Posterior vena cava (tissue), 2 donors: ENCODE measurements at regions not wholly inside any gene's neighbourhood (a gene's known extent, or its start where the extent isn't known, plus 50 kb on each side); places are given as distances from the start of the nearest gene placed in this dataset.
"Not testable (repeated sequence)": the region's sequence is repeated elsewhere in the genome, so short reads cannot be mapped to it uniquely, and the experiment has no call there.

Source experiments
- DNase-seq: peaks from one replicate; pipeline ENCODE4 v3.0.0-alpha.2; 2020; ENCODE audit warnings: low spot score
- intact Hi-C, 2 donors: fragments of 100-400 bp; cut with DNase I; formaldehyde crosslinking; loops; one replicate each; pipeline versions ENCODE4 v1.14.1 to v1.14.2; 2022 to 2023
- donor health status: DM: yes; HTN: yes; CAD: no.
- donor health status: DM: yes; HTN: yes; CAD: no.

DNA sequence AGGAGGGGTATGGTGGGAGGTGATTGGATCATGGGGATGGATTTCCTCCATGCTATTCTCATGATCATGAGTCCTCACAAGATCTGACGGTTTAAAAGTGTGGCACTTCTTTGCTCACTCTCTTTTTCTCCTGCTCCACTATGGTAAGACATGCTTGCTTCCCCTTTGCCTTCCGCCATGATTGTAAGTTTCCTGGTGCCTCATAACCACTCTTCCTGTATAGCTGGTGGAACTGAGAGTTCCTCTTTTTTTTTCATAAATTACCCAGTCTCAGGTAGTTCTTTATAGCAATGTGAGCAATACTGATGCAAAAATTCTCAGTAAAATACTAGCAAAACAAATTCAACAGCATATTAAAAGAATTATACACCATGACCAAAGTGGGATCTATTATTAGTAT lies 728.5 kb upstream of the SLC8A1 start:
- intact Hi-C loops = no loop called here
- no peak for DNase-seq

- intact Hi-C loops = no loop called here
- no peak for DNase-seq
Measured at GRCh38 chr2:41182961-41183360, 731.1 kb upstream of the SLC8A1 start.

DNA sequence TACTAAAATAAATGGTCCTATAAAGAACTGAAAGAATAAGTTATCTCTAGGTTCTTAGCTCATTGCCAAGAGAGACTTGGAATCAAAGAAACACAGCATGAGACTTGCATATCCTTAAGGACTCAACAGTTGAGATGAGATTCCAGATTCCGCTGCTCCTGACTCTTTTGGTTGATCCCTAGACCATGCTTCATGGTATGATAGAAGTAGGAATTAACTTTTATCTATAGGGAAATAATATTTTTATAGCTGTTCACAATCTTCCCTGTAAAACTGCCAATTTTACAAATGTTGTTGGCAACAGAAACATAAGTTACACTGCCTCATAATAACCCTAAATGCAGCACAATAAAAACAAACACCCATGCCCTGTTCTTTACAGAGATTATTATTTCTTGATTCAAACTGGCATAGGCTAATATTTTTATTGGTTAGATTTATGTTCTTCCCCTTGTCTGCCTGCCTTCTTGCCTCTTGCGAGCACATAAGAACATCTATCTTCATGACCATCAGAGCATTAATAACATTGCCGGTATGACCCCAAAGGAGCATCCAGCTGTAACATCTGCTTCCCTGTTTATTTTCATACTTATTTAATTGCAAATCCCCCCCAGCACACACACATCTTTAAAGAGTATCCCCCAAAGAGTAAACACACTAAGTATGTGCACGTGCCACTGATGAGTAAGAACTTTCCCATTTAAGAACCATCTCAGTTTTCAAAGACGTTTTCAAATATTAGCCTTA lies 735.7 kb upstream of the SLC8A1 start:
- no peak for DNase-seq
- intact Hi-C loops = no loop called here

GRCh38 chr2:41194230-41194629 lies 742.3 kb upstream of the SLC8A1 start:
- DNase-seq = no peak
- intact Hi-C loops = no loop called here

DNA sequence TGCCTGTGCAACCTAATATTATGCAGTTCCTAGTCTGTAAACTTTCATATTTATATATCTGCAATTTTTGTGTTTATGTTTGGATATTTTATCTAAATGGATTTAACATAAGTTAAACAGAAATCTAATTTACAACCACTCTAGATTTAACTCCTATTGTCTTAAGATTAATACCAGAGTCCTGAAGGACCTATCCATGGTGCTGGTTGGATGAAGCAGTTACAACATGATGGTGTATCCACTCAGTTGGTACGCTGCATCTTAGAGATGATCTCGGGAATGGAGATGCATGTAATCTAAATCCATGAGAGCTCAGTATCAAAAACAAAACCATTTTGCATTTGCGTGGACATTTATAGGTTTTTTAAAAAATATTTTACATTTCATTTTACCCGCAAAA lies 745.9 kb upstream of the SLC8A1 start:
- intact Hi-C loops = no loop called here
- no peak for DNase-seq

- no peak for DNase-seq
- intact Hi-C loops = no loop called here
Measured at GRCh38 chr2:41199334-41199733, 747.4 kb upstream of the SLC8A1 start.

DNA sequence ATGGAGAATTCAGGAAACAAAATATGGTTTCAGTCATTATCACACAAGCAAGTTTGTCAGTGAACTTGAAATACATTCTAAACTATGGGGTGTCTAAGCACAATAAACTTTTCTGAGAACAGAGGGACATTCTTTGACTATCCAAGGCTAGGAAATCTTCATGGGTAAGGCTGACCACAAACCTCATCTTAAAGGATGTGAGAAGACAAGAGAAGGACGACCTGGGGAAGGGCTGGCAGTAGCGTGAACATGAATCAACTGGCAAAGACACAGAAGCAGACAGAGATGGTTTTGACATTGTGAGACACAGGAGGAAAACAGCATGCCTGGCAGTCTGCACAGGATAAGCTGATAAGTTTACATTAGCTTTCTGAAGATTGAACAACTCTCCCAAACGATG lies 752.4 kb upstream of the SLC8A1 start:
- intact Hi-C loops = no loop called here
- no peak for DNase-seq

DNA sequence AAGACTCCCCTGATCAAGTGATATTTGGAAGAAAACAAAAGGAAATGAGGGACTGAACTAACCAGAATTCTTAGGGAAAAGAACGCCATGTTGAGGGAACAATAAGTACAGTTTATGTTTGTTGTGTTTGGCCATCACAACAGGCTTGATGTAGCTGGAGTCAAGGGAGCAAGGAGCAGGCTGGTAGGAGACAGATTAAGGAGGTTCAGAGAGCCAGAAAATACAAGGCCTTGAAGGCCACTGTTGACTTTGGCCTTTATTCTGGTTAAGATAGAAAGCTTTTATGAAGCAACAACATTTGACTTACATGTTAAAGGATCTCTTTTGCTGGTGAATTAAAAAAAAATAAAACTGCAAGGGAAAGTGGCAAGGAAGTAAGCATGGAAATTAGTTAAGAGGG lies 754.1 kb upstream of the SLC8A1 start:
- intact Hi-C loops = no loop called here
- DNase-seq = no peak

GRCh38 chr2:41207578-41207977 lies 755.7 kb upstream of the SLC8A1 start:
- no peak for DNase-seq
- intact Hi-C loops = no loop called here

GRCh38 chr2:41210030-41210429 lies 758.1 kb upstream of the SLC8A1 start:
- intact Hi-C loops, DNase-seq: not testable (repeated sequence)

- DNase-seq = no peak
- intact Hi-C loops = no loop called here
Measured at GRCh38 chr2:41216978-41217377, 765.1 kb upstream of the SLC8A1 start.

DNA sequence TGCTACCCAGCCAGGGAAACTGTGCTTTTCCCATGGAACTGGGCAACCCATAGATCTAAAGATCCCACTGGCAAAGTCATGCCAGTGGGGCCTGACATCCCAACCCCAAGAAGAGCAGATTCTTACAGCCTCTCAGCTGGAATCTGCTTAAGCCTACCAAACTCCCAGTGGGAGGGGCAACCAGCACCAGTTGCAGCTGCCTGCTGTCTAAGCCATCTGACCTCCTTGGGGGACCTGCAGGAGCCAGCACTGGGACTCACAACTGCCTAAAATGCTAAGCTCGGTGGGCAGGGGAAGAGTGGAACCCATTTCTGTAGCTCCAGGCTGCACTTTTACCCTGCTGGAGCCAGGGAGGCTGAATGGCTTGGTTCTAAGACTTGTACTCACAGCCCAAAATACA lies 770.7 kb upstream of the SLC8A1 start:
- no peak for DNase-seq
- intact Hi-C loops = no loop called here

- intact Hi-C loops = no loop called here
- no peak for DNase-seq
Measured at GRCh38 chr2:41234093-41234492, 782.2 kb upstream of the SLC8A1 start.

DNA sequence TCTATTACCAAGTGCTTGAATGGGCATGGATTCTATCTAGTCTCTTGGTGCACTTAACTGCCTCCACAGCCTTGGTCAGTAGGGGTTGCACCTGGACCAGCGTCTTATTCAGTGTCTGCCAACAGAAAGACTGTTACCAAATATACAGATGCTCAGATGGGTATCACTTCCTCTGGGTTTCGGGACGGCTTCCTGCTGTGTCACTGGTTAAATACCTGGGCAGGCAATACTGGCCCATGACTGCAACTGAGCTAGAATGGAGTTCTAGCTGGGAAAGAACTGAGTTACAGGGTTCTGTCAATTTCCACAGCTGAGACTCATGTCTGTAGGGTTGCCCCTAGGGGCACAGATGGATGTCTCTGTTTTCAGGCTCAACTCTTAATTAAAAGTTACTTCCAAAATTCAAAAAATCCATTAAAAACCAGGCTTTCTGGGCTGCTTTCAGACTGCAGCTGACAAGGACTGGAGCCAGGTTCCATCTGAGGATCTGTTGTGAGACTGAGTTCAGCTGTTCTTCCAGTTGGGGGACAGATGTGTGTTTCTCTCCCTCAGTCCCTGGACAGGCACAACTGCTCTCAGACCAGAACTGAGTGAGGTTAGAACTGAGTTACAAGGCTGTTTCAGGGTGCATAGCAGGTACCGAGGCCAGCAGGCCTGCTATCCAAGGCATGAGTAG lies 789.6 kb upstream of the SLC8A1 start:
- no peak for DNase-seq
- intact Hi-C loops = no loop called here

DNA sequence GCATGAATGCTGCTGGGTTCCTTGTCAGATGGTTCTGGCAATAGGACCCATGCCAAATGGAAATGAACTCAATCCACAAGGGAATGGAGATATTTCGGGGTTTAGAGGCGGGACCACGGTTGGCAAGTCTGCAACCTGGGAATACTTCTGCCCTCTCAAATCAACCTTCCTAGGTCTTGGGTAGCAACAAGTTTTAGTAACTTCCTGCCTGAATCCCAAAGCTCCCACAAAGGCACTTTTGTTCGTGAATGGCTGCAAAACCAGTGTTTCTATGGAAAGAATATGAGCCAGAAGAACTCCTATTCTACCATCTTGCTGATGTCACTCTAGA lies 790.1 kb upstream of the SLC8A1 start:
- DNase-seq = no peak
- intact Hi-C loops = no loop called here

- intact Hi-C loops = no loop called here
- DNase-seq = no peak
Measured at GRCh38 chr2:41267929-41268659, 779.7 kb upstream of the PKDCC start.

DNA sequence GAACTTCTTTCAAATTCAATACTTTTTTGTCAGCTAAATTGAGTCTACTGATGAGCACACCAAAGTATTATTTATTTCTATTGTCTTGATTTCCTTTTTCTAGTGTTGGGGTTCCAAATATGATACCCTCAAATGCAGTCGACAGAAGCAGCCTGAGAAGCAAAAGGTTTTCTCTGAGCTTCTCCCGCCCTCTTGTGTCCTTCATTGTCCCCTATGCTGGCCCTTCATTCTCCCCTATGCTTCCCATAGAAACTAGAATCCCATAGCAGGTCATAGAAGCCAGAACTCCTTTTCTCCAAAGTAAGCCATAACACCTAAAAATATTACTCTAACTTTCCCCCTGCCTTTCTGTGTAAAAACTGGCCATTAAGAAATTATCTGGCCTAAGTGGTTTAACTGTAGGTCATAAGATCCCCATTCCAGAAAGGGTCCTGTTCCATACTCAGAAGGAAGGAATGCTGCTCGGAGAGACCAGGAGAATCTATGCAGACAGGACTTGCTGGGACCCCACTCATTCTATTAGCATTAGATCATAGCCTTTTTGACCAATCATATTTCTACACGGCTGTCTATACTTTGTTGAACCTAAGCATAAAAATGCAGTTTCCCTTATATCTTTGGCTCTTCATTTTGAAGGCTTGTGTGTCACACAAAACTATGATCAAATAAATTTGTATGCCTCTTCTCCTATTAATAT lies 764.6 kb upstream of the PKDCC start:
- intact Hi-C loops = no loop called here
- no peak for DNase-seq

GRCh38 chr2:41293491-41293890 lies 754.3 kb upstream of the PKDCC start:
- DNase-seq = no peak
- intact Hi-C loops = no loop called here

DNA sequence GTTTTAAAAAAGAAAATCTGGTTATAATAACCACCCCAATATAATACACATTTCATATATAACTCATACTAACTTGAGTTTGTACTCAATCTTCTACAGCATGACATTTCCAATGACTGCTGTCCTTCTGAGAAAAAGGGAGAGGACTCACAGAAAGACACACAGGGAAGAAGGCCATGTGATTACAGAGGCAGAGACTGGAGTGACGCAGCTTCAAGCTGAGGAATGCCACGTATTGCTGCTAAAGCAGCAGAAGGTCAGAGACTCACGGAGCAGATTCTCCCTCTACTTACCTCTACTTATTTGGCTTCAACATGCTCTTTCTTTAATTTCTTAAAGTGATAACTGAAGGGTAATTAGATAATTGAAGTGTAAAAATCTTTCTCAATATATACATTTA lies 753.5 kb upstream of the PKDCC start:
- DNase-seq = no peak
- intact Hi-C loops = no loop called here

DNA sequence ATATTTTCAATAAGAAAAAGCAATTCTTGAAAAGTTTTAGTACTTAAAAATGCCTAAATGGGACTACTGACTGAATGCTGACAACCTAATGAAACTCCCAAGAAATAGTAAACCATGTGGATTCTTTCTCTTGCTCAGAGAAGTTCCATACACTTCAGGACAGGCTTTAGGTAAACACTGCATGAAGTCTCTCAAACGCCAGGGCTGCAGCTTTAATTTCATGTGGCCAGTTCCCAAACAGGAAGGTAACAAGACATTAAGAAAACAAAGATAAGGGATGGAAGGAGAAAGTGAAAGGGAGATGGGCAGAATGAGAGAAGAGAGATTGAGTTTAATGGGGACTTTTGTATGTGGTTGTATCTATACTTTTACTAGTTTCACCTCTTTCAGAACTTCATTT lies 734.7 kb upstream of the PKDCC start:
- intact Hi-C loops = no loop called here
- DNase-seq = no peak
